Left ventricle myocardium inferior (tissue), 1 donor: ENCODE measurements at regions not wholly inside any gene's neighbourhood (a gene's known extent, or its start where the extent isn't known, plus 50 kb on each side); places are given as distances from the start of the nearest gene placed in this dataset.

ENCODE experiments used
- DNase-seq: peaks from one replicate; pipeline ENCODE4 v3.0.0-alpha.2; 2020
- H3K27ac ChIP-seq: fragments of 200-600 bp; replicated peaks from 2 replicates; pipeline ENCODE4 v1.8.0; 2021
- H3K27me3 ChIP-seq: fragments of 200-600 bp; 2 replicates; pipeline ENCODE4 v1.8.0; 2021; ENCODE audit warnings: low read depth
- H3K36me3 ChIP-seq: fragments of 200-600 bp; 2 replicates; pipeline ENCODE4 v1.8.0; 2021
- H3K4me1 ChIP-seq: fragments of 200-600 bp; 2 replicates; pipeline ENCODE4 v1.8.0; 2021
- H3K4me3 ChIP-seq: fragments of 200-600 bp; 2 replicates; pipeline ENCODE4 v1.8.0; 2021; ENCODE audit warnings: mild to moderate bottlenecking, moderate library complexity
- H3K9me3 ChIP-seq: fragments of 200-600 bp; replicated peaks from 2 replicates; pipeline ENCODE4 v1.8.0; 2021
- intact Hi-C: fragments of 100-400 bp; cut with micrococcal nuclease; formaldehyde crosslinking; loops from one replicate; pipeline ENCODE4 v1.11.0; 2022
- TF ChIP-seq, protein P1 (sequence below): fragments of 200-600 bp; IDR thresholded peaks from 2 replicates; pipeline ENCODE4 v1.8.0; 2021; ENCODE audit warnings: antibody characterized with exemption, mild to moderate bottlenecking, borderline replicate concordance
- donor health status: DM: no; HTN: yes; CAD: no; lungs with severe emphysema.

DNA sequence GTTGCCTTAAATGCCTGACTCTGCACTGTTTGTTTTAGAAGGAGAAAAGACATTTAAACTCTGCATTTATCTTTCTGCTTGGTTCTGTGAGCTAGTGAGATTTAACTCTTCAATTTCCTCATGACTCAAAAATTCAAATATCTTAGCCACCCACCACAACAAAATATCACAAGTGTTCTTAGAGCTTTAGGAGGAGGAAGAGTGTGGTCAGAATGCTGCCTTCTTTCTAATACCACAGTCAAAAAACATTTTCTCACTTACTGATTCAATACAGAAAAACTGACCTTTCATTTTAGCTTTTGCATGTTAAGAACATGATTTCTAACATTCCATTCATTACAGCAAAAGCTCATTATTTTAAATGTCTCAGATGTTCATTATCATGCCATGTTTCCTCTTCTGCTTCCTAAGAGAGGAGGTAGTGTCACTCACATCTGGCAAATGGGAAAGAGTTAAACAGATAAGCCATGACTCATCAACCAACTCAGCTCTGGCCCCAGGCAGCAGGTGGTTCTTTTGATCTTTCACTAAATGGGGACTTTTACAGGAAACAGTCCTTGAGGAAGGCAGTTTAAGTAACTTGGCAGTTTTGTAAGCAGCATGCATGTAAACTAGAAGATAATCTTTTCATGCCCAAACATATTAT lies 56.4 kb upstream of the RNU6-8 start:
- Histone ChIP-seq H3K36me3 (peaks cover 7% of the 10 kb centered on the region), H3K4me3 (no peak overlapping the region), H3K27ac (no peak overlapping the region), H3K27me3 (no peaks in the 10 kb centered on the region), H3K4me1 (peaks cover 43% of the 10 kb centered on the region), H3K9me3 (peaks cover 15% of the 10 kb centered on the region)
- intact Hi-C loops, result loop anchor here (10.0 kb wide), 1 partner anchor 325 kb away; no protein-coding TSS in a partner anchor
- no peak for DNase-seq
- TF ChIP-seq, protein P1, sequence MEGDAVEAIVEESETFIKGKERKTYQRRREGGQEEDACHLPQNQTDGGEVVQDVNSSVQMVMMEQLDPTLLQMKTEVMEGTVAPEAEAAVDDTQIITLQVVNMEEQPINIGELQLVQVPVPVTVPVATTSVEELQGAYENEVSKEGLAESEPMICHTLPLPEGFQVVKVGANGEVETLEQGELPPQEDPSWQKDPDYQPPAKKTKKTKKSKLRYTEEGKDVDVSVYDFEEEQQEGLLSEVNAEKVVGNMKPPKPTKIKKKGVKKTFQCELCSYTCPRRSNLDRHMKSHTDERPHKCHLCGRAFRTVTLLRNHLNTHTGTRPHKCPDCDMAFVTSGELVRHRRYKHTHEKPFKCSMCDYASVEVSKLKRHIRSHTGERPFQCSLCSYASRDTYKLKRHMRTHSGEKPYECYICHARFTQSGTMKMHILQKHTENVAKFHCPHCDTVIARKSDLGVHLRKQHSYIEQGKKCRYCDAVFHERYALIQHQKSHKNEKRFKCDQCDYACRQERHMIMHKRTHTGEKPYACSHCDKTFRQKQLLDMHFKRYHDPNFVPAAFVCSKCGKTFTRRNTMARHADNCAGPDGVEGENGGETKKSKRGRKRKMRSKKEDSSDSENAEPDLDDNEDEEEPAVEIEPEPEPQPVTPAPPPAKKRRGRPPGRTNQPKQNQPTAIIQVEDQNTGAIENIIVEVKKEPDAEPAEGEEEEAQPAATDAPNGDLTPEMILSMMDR, result no peak

- no peaks in the 10 kb centered on the region for H3K27me3 ChIP-seq
- intact Hi-C loops, result no loop called here
- H3K9me3 ChIP-seq, result peaks cover 29% of the 10 kb centered on the region
- peaks cover 9% of the 10 kb centered on the region for H3K4me1 ChIP-seq
- DNase-seq, result no peak
- no peak overlapping the region for H3K4me3 ChIP-seq
- H3K36me3 ChIP-seq, result peaks cover 7% of the 10 kb centered on the region
- no peak overlapping the region for H3K27ac ChIP-seq
- TF ChIP-seq, protein P1, result no peak
These were observed 61.0 kb upstream of the RNU6-8 start for GRCh38 chr14:32263939-32264567.

DNA sequence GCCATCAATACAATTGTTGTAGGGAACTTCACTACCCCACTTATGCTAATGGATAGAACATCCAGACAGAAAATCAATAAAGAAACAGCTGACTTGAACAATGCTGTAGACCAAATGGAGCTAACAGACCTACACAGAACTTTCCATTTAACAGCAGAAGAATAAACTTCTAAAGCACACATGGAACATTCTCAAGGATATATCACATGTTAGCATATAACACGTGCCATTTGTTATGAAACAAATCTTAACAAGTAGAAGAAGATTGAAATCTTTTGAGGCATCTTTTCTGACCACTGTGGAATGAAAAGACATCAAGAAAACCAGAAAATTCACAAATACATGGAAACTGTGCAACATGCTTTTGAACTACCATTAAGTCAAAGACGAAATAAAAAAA lies 62.5 kb upstream of the RNU6-8 start:
- Histone ChIP-seq H3K9me3 (peaks cover 29% of the 10 kb centered on the region), H3K4me3 (no peak overlapping the region), H3K4me1 (no peaks in the 10 kb centered on the region), H3K27me3 (no peaks in the 10 kb centered on the region), H3K36me3 (peaks cover 7% of the 10 kb centered on the region), H3K27ac (no peak overlapping the region)
- TF ChIP-seq, protein P1, result no peak
- intact Hi-C loops, result no loop called here
- DNase-seq, result no peak

DNA sequence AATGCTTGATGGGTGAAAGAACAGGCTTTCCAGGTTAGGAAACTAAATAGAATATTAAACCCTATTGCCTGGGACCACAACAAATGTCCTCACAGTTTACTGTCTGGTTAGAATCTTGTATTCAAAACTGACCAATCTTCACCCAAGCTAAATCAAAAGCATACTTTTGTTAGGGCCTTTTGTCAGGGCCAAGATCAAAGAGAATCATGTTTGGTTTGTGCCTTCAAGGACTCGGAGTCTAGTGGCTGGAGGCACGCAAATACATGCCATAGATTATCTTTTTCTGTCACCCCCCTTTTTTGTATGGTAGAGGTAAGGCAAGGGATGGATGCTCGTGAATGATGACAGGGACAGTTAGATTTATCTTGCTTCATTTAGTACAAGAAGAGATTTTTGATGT lies 51.1 kb upstream of the AKAP6 start:
- Histone ChIP-seq H3K27me3 (no peaks in the 10 kb centered on the region), H3K9me3 (peaks cover 12% of the 10 kb centered on the region), H3K4me3 (no peak overlapping the region), H3K27ac (no peak overlapping the region), H3K4me1 (no peaks in the 10 kb centered on the region), H3K36me3 (no peaks in the 10 kb centered on the region)
- TF ChIP-seq, protein P1, result no peak
- intact Hi-C loops, result no loop called here
- DNase-seq, result no peak
